ENCODE measurements at regions not wholly inside any gene's neighbourhood (a gene's known extent, or its start where the extent isn't known, plus 50 kb on each side); places are given as distances from the start of the nearest gene placed in this dataset.

- no peak for TF ChIP-seq POLR2A (IDR thresholded peaks at IDR 0.05)
- TF ChIP-seq POLR2AphosphoS5 (IDR thresholded peaks at IDR 0.05), result no peak
Measured at GRCh38 chr13:91155512-91156114, 191.9 kb upstream of the MIR17HG start.

All from gastroesophageal sphincter (tissue), 2 donors.